DOHH2 (cell line): ENCODE measurements at regions not wholly inside any gene's neighbourhood (a gene's known extent, or its start where the extent isn't known, plus 50 kb on each side); places are given as distances from the start of the nearest gene placed in this dataset.

ENCODE experiments used
- CTCF ChIP-seq: fragments of 200-600 bp; sonication (generic); IDR thresholded peaks from one replicate; pipeline ENCODE4 v1.5.1; 2014; ENCODE audit warnings: antibody characterized with exemption, mild to moderate bottlenecking, low read depth, low read length; ENCODE audit not compliant: poor library complexity, severe bottlenecking
- EZH2phosphoT487 ChIP-seq: fragments of 200-600 bp; sonication (generic); IDR thresholded peaks from 2 replicates; pipeline ENCODE4 v1.6.1; 2017; ENCODE audit warnings: borderline replicate concordance, mild to moderate bottlenecking, antibody characterized with exemption, low read length, moderate library complexity, mixed read lengths

DNA sequence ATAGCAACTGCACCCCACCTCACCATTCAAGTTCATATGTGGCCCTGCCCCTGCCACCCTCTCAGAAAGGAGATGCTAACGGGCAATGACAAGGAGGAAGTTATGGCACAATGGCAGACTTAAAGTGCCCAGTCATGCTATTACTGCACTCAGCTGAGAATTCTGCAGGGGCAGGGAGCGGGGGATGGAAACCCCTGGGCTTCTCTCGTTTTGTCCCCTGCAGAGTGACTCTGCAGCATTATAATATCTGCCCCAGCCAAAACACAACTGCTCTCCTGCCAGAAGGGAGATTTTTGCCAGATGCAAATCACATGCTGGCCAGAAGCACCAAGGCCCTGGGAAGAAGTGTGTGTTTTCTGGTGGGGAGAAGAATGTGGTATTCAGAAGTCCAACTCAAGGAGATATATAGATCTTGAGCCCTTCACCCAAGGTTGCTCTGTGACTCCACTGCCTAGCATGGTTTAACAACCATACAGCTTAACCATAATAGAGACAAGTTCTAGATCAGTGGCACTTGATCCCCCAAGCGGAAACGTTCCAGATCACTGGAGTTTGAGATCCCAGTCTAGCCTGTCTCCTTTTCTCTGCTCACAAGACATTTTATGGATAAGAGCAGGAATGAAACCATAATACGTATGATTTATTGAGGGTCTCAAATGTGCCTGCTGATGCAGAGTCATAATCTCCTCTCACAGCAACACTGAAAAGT lies 207.0 kb upstream of the MAP3K1 start:
- TF ChIP-seq CTCF, result no peak
- TF ChIP-seq EZH2phosphoT487, result no peak
